ENCODE measurements at regions not wholly inside any gene's neighbourhood (a gene's known extent, or its start where the extent isn't known, plus 50 kb on each side); places are given as distances from the start of the nearest gene placed in this dataset.

- ChIA-PET CTCF (interaction anchor here (0.9 to 2.5 kb wide), 9 partner anchors 12 to 382 kb away, joined by 3 to 13 read pairs (median 4); no protein-coding TSS in a partner anchor), POLR2A (interaction anchor here (0.6 to 3.3 kb wide), 18 partner anchors 9 to 380 kb away, joined by 3 to 20 read pairs (median 4); partner anchors contain the start of gene IRF2BP2)
- Mint-ChIP-seq H3K36me3 (ENCODE audit: low read depth) (no peaks in the 10 kb centered on the region), H3K4me3 (peak overlapping the region; percentile 82), H3K27ac (peak overlapping the region; percentile 93), H3K27me3 (no peaks in the 10 kb centered on the region), H3K9me3 (no peaks in the 10 kb centered on the region), H3K4me1 (ENCODE audit: low read depth) (peaks cover 74% of the 10 kb centered on the region)
- Histone ChIP-seq H3K27ac (ENCODE audit: low read depth in 1 of 2, low read length in 2 of 2) (peak overlapping the region; percentile 36 to 63), H3K4me3 (ENCODE audit: low read length) (no peak overlapping the region), H3K36me3 (ENCODE audit: insufficient read depth, low read length) (no peaks in the 10 kb centered on the region), H3K4me1 (ENCODE audit: insufficient read depth, low read length) (peaks cover 61% of the 10 kb centered on the region), H3K9me3 (ENCODE audit: control insufficient read depth in 1 of 2, insufficient read depth in 1 of 2, low read length in 2 of 2) (no peaks in the 10 kb centered on the region), H3K27me3 (ENCODE audit: control insufficient read depth in 1 of 2, insufficient read depth in 2 of 2, low read length in 2 of 2) (no peaks in the 10 kb centered on the region)
- intact Hi-C loops (cut with DNase I, micrococcal nuclease): loop anchor here (5.0 to 10.0 kb wide), 3 partner anchors 33 to 367 kb away; partner anchors contain the start of gene IRF2BP2 (in 1 of the 2)
- DNase-seq (peak in 4 of 14 experiments; percentile 44 to 65 (median 48)), ATAC-seq (ENCODE audit: poor library complexity) (no peak)
- no peak for TF ChIP-seq CTCF (IDR thresholded peaks at IDR 0.05)
Observed at GRCh38 chr1:234979296-234980279, 149.0 kb downstream of the TOMM20 start.

GRCh38 chr1:234978397-234979295 is 150.0 kb downstream of the TOMM20 start:
- H3K4me3 Mint-ChIP-seq: peak overlapping the region; percentile 82
- Histone ChIP-seq H3K27ac (ENCODE audit: low read depth in 1 of 2, low read length in 2 of 2) (peak overlapping the region; percentile 63 to 72), H3K27me3 (ENCODE audit: control insufficient read depth in 1 of 2, insufficient read depth in 2 of 2, low read length in 2 of 2) (no peaks in the 10 kb centered on the region), H3K9me3 (ENCODE audit: control insufficient read depth in 1 of 2, insufficient read depth in 1 of 2, low read length in 2 of 2) (no peaks in the 10 kb centered on the region), H3K4me3 (ENCODE audit: low read length) (no peak overlapping the region), H3K4me1 (ENCODE audit: insufficient read depth, low read length) (peaks cover 53% of the 10 kb centered on the region), H3K36me3 (ENCODE audit: insufficient read depth, low read length) (no peaks in the 10 kb centered on the region)
- ATAC-seq (ENCODE audit: poor library complexity) (peak; percentile 79), DNase-seq (peak in 13 of 14 experiments; percentile 30 to 89 (median 55))
- peaks cover 65% of the 10 kb centered on the region for H3K4me1 Mint-ChIP-seq (ENCODE audit: low read depth)
- CTCF ChIA-PET: interaction anchor here (0.9 to 2.5 kb wide), 10 partner anchors 11 to 381 kb away, joined by 3 to 13 read pairs (median 4); no protein-coding TSS in a partner anchor
- TF ChIP-seq CTCF (IDR thresholded peaks at IDR 0.05): peak; percentile 18
- no peaks in the 10 kb centered on the region for H3K36me3 Mint-ChIP-seq (ENCODE audit: low read depth)
- peak overlapping the region; percentile 93 for H3K27ac Mint-ChIP-seq
- intact Hi-C loops (cut with DNase I, micrococcal nuclease): loop anchor here in 1 of 2 experiments (5.0 kb wide), 2 partner anchors 34 to 366 kb away; partner anchors contain the start of gene IRF2BP2
- no peaks in the 10 kb centered on the region for H3K9me3 Mint-ChIP-seq
- POLR2A ChIA-PET: interaction anchor here (0.7 to 3.3 kb wide), 14 partner anchors 8 to 379 kb away, joined by 3 to 20 read pairs (median 7); partner anchors contain the start of gene IRF2BP2
- H3K27me3 Mint-ChIP-seq: no peaks in the 10 kb centered on the region
